Memory B cell (primary cell): ENCODE measurements at regions not wholly inside any gene's neighbourhood (a gene's known extent, or its start where the extent isn't known, plus 50 kb on each side); places are given as distances from the start of the nearest gene placed in this dataset.

ENCODE experiments used
- ATAC-seq: fragments of 150-1000 bp; cut with Tn5 transposase; 2 replicates; pipeline ENCODE4 v1.10.0; 2021; ENCODE audit warnings: low read depth, mild to moderate bottlenecking, moderate library complexity
- DNase-seq, 2 donors: peaks; one replicate each; pipeline ENCODE4 v3.0.0; 2022; ENCODE audit warnings: low spot score in 2 of 2
- H3K27ac Mint-ChIP-seq: one replicate; pipeline ENCODE4 v1.8.0; 2022; ENCODE audit warnings: mild to moderate bottlenecking, moderate library complexity, mixed read lengths
- H3K27me3 Mint-ChIP-seq: one replicate; pipeline ENCODE4 v1.8.0; 2022; ENCODE audit warnings: mixed read lengths
- H3K36me3 Mint-ChIP-seq: one replicate; pipeline ENCODE4 v1.8.0; 2022; ENCODE audit warnings: mild to moderate bottlenecking, mixed read lengths
- H3K4me1 Mint-ChIP-seq: one replicate; pipeline ENCODE4 v1.8.0; 2022; ENCODE audit warnings: mixed read lengths
- H3K4me3 Mint-ChIP-seq: one replicate; pipeline ENCODE4 v1.8.0; 2022; ENCODE audit warnings: mild to moderate bottlenecking, moderate library complexity, mixed read lengths
- H3K9me3 Mint-ChIP-seq: one replicate; pipeline ENCODE4 v1.8.0; 2022; ENCODE audit warnings: mixed read lengths

- no peaks in the 10 kb centered on the region for H3K4me1 Mint-ChIP-seq
- H3K9me3 Mint-ChIP-seq: peaks cover 10% of the 10 kb centered on the region
- no peak overlapping the region for H3K4me3 Mint-ChIP-seq
- ATAC-seq (no peak), DNase-seq (no peak)
- H3K27ac Mint-ChIP-seq: no peak overlapping the region
- no peaks in the 10 kb centered on the region for H3K36me3 Mint-ChIP-seq
- H3K27me3 Mint-ChIP-seq: peaks cover 1% of the 10 kb centered on the region
Observed at GRCh38 chr11:45518833-45519535, 146.4 kb downstream of the CHST1 start.

- Mint-ChIP-seq H3K4me1 (no peaks in the 10 kb centered on the region), H3K4me3 (no peak overlapping the region), H3K27me3 (peaks cover 1% of the 10 kb centered on the region), H3K9me3 (peaks cover 5% of the 10 kb centered on the region), H3K36me3 (no peaks in the 10 kb centered on the region), H3K27ac (no peak overlapping the region)
- no peak for ATAC-seq
- DNase-seq: no peak
Observed at GRCh38 chr11:45518141-45518832, 147.1 kb downstream of the CHST1 start.

GRCh38 chr11:45517171-45517770 is 148.2 kb downstream of the CHST1 start:
- H3K4me3 Mint-ChIP-seq: no peak overlapping the region
- ATAC-seq: no peak
- H3K36me3 Mint-ChIP-seq: no peaks in the 10 kb centered on the region
- no peak overlapping the region for H3K27ac Mint-ChIP-seq
- H3K27me3 Mint-ChIP-seq: peaks cover 1% of the 10 kb centered on the region
- no peak for DNase-seq
- no peaks in the 10 kb centered on the region for H3K4me1 Mint-ChIP-seq
- H3K9me3 Mint-ChIP-seq: no peaks in the 10 kb centered on the region

- H3K27ac Mint-ChIP-seq: no peak overlapping the region
- no peaks in the 10 kb centered on the region for H3K36me3 Mint-ChIP-seq
- H3K4me3 Mint-ChIP-seq: no peak overlapping the region
- H3K9me3 Mint-ChIP-seq: peaks cover 1% of the 10 kb centered on the region
- ATAC-seq (no peak), DNase-seq (no peak)
- peaks cover 12% of the 10 kb centered on the region for H3K27me3 Mint-ChIP-seq
- no peaks in the 10 kb centered on the region for H3K4me1 Mint-ChIP-seq
Observed at GRCh38 chr11:45513821-45514340, 151.5 kb downstream of the CHST1 start.

GRCh38 chr11:45512471-45513148 is 152.8 kb downstream of the CHST1 start:
- DNase-seq (no peak), ATAC-seq (no peak)
- no peak overlapping the region for H3K4me3 Mint-ChIP-seq
- peaks cover 1% of the 10 kb centered on the region for H3K9me3 Mint-ChIP-seq
- no peak overlapping the region for H3K27ac Mint-ChIP-seq
- H3K4me1 Mint-ChIP-seq: no peaks in the 10 kb centered on the region
- no peaks in the 10 kb centered on the region for H3K36me3 Mint-ChIP-seq
- H3K27me3 Mint-ChIP-seq: peaks cover 13% of the 10 kb centered on the region

- peaks cover 3% of the 10 kb centered on the region for H3K9me3 Mint-ChIP-seq
- H3K4me3 Mint-ChIP-seq: no peak overlapping the region
- ATAC-seq (no peak), DNase-seq (no peak)
- peaks cover 13% of the 10 kb centered on the region for H3K27me3 Mint-ChIP-seq
- H3K4me1 Mint-ChIP-seq: no peaks in the 10 kb centered on the region
- H3K36me3 Mint-ChIP-seq: peaks cover 1% of the 10 kb centered on the region
- H3K27ac Mint-ChIP-seq: no peak overlapping the region
Observed at GRCh38 chr11:45511566-45511965, 153.9 kb downstream of the CHST1 start.

GRCh38 chr11:45507916-45508315 is 157.5 kb downstream of the CHST1 start:
- peaks cover 7% of the 10 kb centered on the region for H3K9me3 Mint-ChIP-seq
- no peaks in the 10 kb centered on the region for H3K4me1 Mint-ChIP-seq
- peaks cover 1% of the 10 kb centered on the region for H3K36me3 Mint-ChIP-seq
- H3K27ac Mint-ChIP-seq: no peak overlapping the region
- ATAC-seq (no peak), DNase-seq (no peak)
- no peak overlapping the region for H3K4me3 Mint-ChIP-seq
- H3K27me3 Mint-ChIP-seq: peaks cover 18% of the 10 kb centered on the region

- Mint-ChIP-seq H3K36me3 (peaks cover 1% of the 10 kb centered on the region), H3K4me1 (no peaks in the 10 kb centered on the region), H3K27ac (no peak overlapping the region), H3K4me3 (no peak overlapping the region), H3K9me3 (peaks cover 11% of the 10 kb centered on the region), H3K27me3 (peaks cover 15% of the 10 kb centered on the region)
- no peak for ATAC-seq
- DNase-seq: no peak
Observed at GRCh38 chr11:45503311-45503710, 162.1 kb downstream of the CHST1 start.

GRCh38 chr11:45502226-45502545 is 163.2 kb downstream of the CHST1 start:
- DNase-seq: no peak
- Mint-ChIP-seq H3K36me3 (peaks cover 3% of the 10 kb centered on the region), H3K4me3 (no peak overlapping the region), H3K27ac (no peak overlapping the region), H3K4me1 (no peaks in the 10 kb centered on the region), H3K27me3 (peaks cover 15% of the 10 kb centered on the region), H3K9me3 (peaks cover 16% of the 10 kb centered on the region)
- ATAC-seq: no peak

GRCh38 chr11:45501392-45502225 is 163.8 kb downstream of the CHST1 start:
- Mint-ChIP-seq H3K4me1 (no peaks in the 10 kb centered on the region), H3K36me3 (peaks cover 2% of the 10 kb centered on the region), H3K9me3 (peaks cover 14% of the 10 kb centered on the region), H3K27ac (no peak overlapping the region), H3K4me3 (no peak overlapping the region), H3K27me3 (peaks cover 15% of the 10 kb centered on the region)
- ATAC-seq: no peak
- DNase-seq: no peak

GRCh38 chr11:45500451-45500850 is 165.0 kb downstream of the CHST1 start:
- Mint-ChIP-seq H3K27ac (no peak overlapping the region), H3K27me3 (peaks cover 13% of the 10 kb centered on the region), H3K9me3 (peaks cover 15% of the 10 kb centered on the region), H3K4me3 (no peak overlapping the region), H3K36me3 (peaks cover 2% of the 10 kb centered on the region), H3K4me1 (no peaks in the 10 kb centered on the region)
- ATAC-seq (no peak), DNase-seq (no peak)

GRCh38 chr11:45494738-45495137 is 170.7 kb downstream of the CHST1 start:
- Mint-ChIP-seq H3K27ac (no peak overlapping the region), H3K9me3 (peaks cover 12% of the 10 kb centered on the region), H3K27me3 (peaks cover 9% of the 10 kb centered on the region), H3K36me3 (peaks cover 2% of the 10 kb centered on the region), H3K4me3 (no peak overlapping the region), H3K4me1 (no peaks in the 10 kb centered on the region)
- no peak for ATAC-seq
- DNase-seq: no peak

GRCh38 chr11:45489281-45489905 is 176.0 kb downstream of the CHST1 start:
- Mint-ChIP-seq H3K9me3 (peaks cover 3% of the 10 kb centered on the region), H3K36me3 (no peaks in the 10 kb centered on the region), H3K27me3 (peaks cover 10% of the 10 kb centered on the region), H3K4me1 (no peaks in the 10 kb centered on the region), H3K4me3 (no peak overlapping the region), H3K27ac (no peak overlapping the region)
- DNase-seq: no peak
- ATAC-seq: no peak
